Mesothelial cell of epicardium (in vitro differentiated cells): ENCODE measurements at regions not wholly inside any gene's neighbourhood (a gene's known extent, or its start where the extent isn't known, plus 50 kb on each side); places are given as distances from the start of the nearest gene placed in this dataset.

ENCODE experiments used
- DNase-seq, 2 experiments: peaks; one replicate each; pipeline ENCODE4 v3.0.0; 2021; ENCODE audit warnings: low spot score in 2 of 2; ENCODE audit not compliant: unreplicated experiment in 2 of 2
- H3K27ac Mint-ChIP-seq: 2 replicates; pipeline ENCODE4 v1.8.0; 2021; ENCODE audit warnings: mixed read lengths
- H3K27me3 Mint-ChIP-seq: 2 replicates; pipeline ENCODE4 v1.8.0; 2021; ENCODE audit warnings: low read depth, mixed read lengths
- H3K36me3 Mint-ChIP-seq: 2 replicates; pipeline ENCODE4 v1.8.0; 2021; ENCODE audit warnings: mixed read lengths
- H3K4me1 Mint-ChIP-seq: 2 replicates; pipeline ENCODE4 v1.8.0; 2021; ENCODE audit warnings: mixed read lengths
- H3K4me3 Mint-ChIP-seq: 2 replicates; pipeline ENCODE4 v1.8.0; 2021; ENCODE audit warnings: mild to moderate bottlenecking, moderate library complexity, mixed read lengths
- H3K9me3 Mint-ChIP-seq: 2 replicates; pipeline ENCODE4 v1.8.0; 2021; ENCODE audit warnings: mixed read lengths
- CTCF ChIP-seq: fragments of 200-600 bp; sonication (generic); IDR thresholded peaks from one replicate; pipeline ENCODE4 v1.5.0; 2021; ENCODE audit warnings: antibody characterized with exemption; ENCODE audit not compliant: unreplicated experiment

- peaks cover 9% of the 10 kb centered on the region for H3K4me1 Mint-ChIP-seq
- no peak overlapping the region for H3K27ac Mint-ChIP-seq
- no peak overlapping the region for H3K4me3 Mint-ChIP-seq
- no peaks in the 10 kb centered on the region for H3K36me3 Mint-ChIP-seq
- H3K9me3 Mint-ChIP-seq: peaks cover 3% of the 10 kb centered on the region
- no peak for TF ChIP-seq CTCF
- no peaks in the 10 kb centered on the region for H3K27me3 Mint-ChIP-seq
- DNase-seq: no peak
Observed at GRCh38 chr3:81432456-81432855, 329.0 kb downstream of the GBE1 start.

GRCh38 chr3:81426826-81427577, 334.4 kb downstream of the GBE1 start:
- H3K27me3 Mint-ChIP-seq: no peaks in the 10 kb centered on the region
- H3K27ac Mint-ChIP-seq: no peak overlapping the region
- H3K4me3 Mint-ChIP-seq: no peak overlapping the region
- H3K36me3 Mint-ChIP-seq: no peaks in the 10 kb centered on the region
- no peak for DNase-seq
- no peak for TF ChIP-seq CTCF
- peaks cover 3% of the 10 kb centered on the region for H3K9me3 Mint-ChIP-seq
- peaks cover 14% of the 10 kb centered on the region for H3K4me1 Mint-ChIP-seq

- H3K4me1 Mint-ChIP-seq: peaks cover 14% of the 10 kb centered on the region
- no peak for DNase-seq
- no peak for TF ChIP-seq CTCF
- H3K36me3 Mint-ChIP-seq: no peaks in the 10 kb centered on the region
- no peak overlapping the region for H3K4me3 Mint-ChIP-seq
- H3K27me3 Mint-ChIP-seq: no peaks in the 10 kb centered on the region
- H3K9me3 Mint-ChIP-seq: no peaks in the 10 kb centered on the region
- H3K27ac Mint-ChIP-seq: no peak overlapping the region
Observed at GRCh38 chr3:81425198-81425868, 336.1 kb downstream of the GBE1 start.

GRCh38 chr3:81419228-81419627, 342.2 kb downstream of the GBE1 start:
- no peak for DNase-seq
- H3K36me3 Mint-ChIP-seq: no peaks in the 10 kb centered on the region
- peaks cover 15% of the 10 kb centered on the region for H3K4me1 Mint-ChIP-seq
- no peaks in the 10 kb centered on the region for H3K27me3 Mint-ChIP-seq
- H3K9me3 Mint-ChIP-seq: peaks cover 3% of the 10 kb centered on the region
- no peak overlapping the region for H3K27ac Mint-ChIP-seq
- peak; percentile 48 for TF ChIP-seq CTCF
- H3K4me3 Mint-ChIP-seq: no peak overlapping the region

GRCh38 chr3:81416812-81417211, 344.6 kb downstream of the GBE1 start:
- no peaks in the 10 kb centered on the region for H3K36me3 Mint-ChIP-seq
- TF ChIP-seq CTCF: no peak
- no peak for DNase-seq
- no peak overlapping the region for H3K27ac Mint-ChIP-seq
- H3K4me3 Mint-ChIP-seq: no peak overlapping the region
- H3K27me3 Mint-ChIP-seq: no peaks in the 10 kb centered on the region
- peaks cover 15% of the 10 kb centered on the region for H3K4me1 Mint-ChIP-seq
- H3K9me3 Mint-ChIP-seq: peaks cover 3% of the 10 kb centered on the region
